Panc1 (cell line): ENCODE measurements at regions not wholly inside any gene's neighbourhood (a gene's known extent, or its start where the extent isn't known, plus 50 kb on each side); places are given as distances from the start of the nearest gene placed in this dataset.

ENCODE experiments used
- ATAC-seq: fragments of 200-7000 bp; cut with Tn5 transposase; 2 replicates; pipeline ENCODE4 v1.9.1; 2020; ENCODE audit warnings: mild to moderate bottlenecking, moderate library complexity
- BruUV-seq: library from RNA; stranded (reverse); fragments of 400-500 nt; replicated peaks from 2 replicates; lab custom pipeline; 2021; lab: Mats Ljungman, UMichigan
- CTCF ChIA-PET: fragments of 300-600 bp; sonication (Branson Sonifier 250); formaldehyde crosslinking; loops from one replicate; lab custom pipeline; 2022; ENCODE audit warnings: antibody characterized with exemption; lab: Charles Lee
- POLR2A ChIA-PET: fragments of 300-600 bp; sonication (Branson Sonifier 250); formaldehyde crosslinking; loops from one replicate; lab custom pipeline; 2022; ENCODE audit warnings: antibody characterized with exemption; lab: Charles Lee
- DNase-seq: peaks from one replicate; pipeline ENCODE4 v3.0.0-alpha.2; 2010; ENCODE audit warnings: low read depth, low spot score
- H3K27ac ChIP-seq: 2 replicates; pipeline ENCODE4 v1.5.1; 2011; ENCODE audit warnings: mild to moderate bottlenecking, low read length, inconsistent platforms
- H3K27me3 ChIP-seq: fragments of 200-500 bp; sonication (Bioruptor generic); 2 replicates; pipeline ENCODE4 v1.6.0; 2014; ENCODE audit warnings: low read length, inconsistent platforms; ENCODE audit not compliant: control insufficient read depth, insufficient read depth
- H3K36me3 ChIP-seq: fragments of 200-500 bp; sonication (Bioruptor generic); 2 replicates; pipeline ENCODE4 v1.5.1; 2014; ENCODE audit warnings: inconsistent platforms, mild to moderate bottlenecking, low read length, moderate library complexity; ENCODE audit not compliant: control insufficient read depth, insufficient read depth
- H3K4me1 ChIP-seq: 2 replicates; pipeline ENCODE4 v1.5.1; 2011; ENCODE audit warnings: inconsistent platforms, mild to moderate bottlenecking, low read length, moderate library complexity; ENCODE audit not compliant: control insufficient read depth, insufficient read depth
- H3K4me3 ChIP-seq, 2 experiments: 2 replicates each; pipeline ENCODE4 v1.5.1; 2011 to 2012; ENCODE audit warnings: low read depth in 2 of 2, low read length in 2 of 2, mild to moderate bottlenecking in 2 of 2, inconsistent platforms in 1 of 2, moderate library complexity in 1 of 2
- H3K9me3 ChIP-seq: fragments of 200-500 bp; sonication (Bioruptor generic); 2 replicates; pipeline ENCODE4 v1.5.1; 2014; ENCODE audit warnings: low read depth, mild to moderate bottlenecking, inconsistent platforms, low read length, moderate library complexity; ENCODE audit not compliant: control insufficient read depth, insufficient read depth
- POLR2AphosphoS5 ChIP-seq: IDR thresholded peaks from 2 replicates; pipeline ENCODE4 v1.6.1; 2012; ENCODE audit warnings: mild to moderate bottlenecking, low read depth, low read length, moderate library complexity
- SIN3A ChIP-seq: IDR thresholded peaks from 2 replicates; pipeline ENCODE4 v1.6.1; 2012; ENCODE audit warnings: low read depth, mild to moderate bottlenecking, low read length, moderate library complexity, borderline replicate concordance; ENCODE audit not compliant: insufficient read depth
- TCF7L2 ChIP-seq: IDR thresholded peaks from 2 replicates; pipeline ENCODE4 v1.6.1; 2011; ENCODE audit warnings: mild to moderate bottlenecking, low read depth, low read length, inconsistent platforms
- in situ Hi-C: cut with HindIII; loops from 2 replicates; pipeline ENCODE4 v1.10.0; 2016; ENCODE audit warnings: low sequenced_read_pairs, low pct_unique_long_range_greater_than_20kb
- intact Hi-C: fragments of 100-400 bp; cut with micrococcal nuclease; formaldehyde crosslinking; loops from one replicate; pipeline ENCODE4 v1.10.0; 2022; ENCODE audit not compliant: unreplicated experiment
- TF ChIP-seq, protein P1 (sequence below): fragments of 450-650 bp; IDR thresholded peaks from 2 replicates; pipeline ENCODE4 v1.5.1; 2017; ENCODE audit warnings: mild to moderate bottlenecking
- TF ChIP-seq, protein P2 (sequence below), 2 experiments: IDR thresholded peaks; 2 replicates each; pipeline ENCODE4 v1.6.1; 2011 to 2012; ENCODE audit warnings: low read depth in 2 of 2, control low read depth in 1 of 2, low read length in 1 of 2, mild to moderate bottlenecking in 1 of 2, moderate library complexity in 1 of 2; ENCODE audit not compliant: insufficient read depth in 1 of 2

- in situ Hi-C loops (no loop called here), intact Hi-C loops (no loop called here)
- Histone ChIP-seq H3K4me3 (no peak overlapping the region), H3K27ac (no peak overlapping the region), H3K27me3 (no peaks in the 10 kb centered on the region), H3K4me1 (no peaks in the 10 kb centered on the region), H3K36me3 (no peaks in the 10 kb centered on the region), H3K9me3 (no peaks in the 10 kb centered on the region)
- ChIA-PET CTCF (no interaction called here), POLR2A (no interaction called here)
- DNase-seq: no peak
- BruUV-seq: no TSS peak
- ATAC-seq: no peak
- TF ChIP-seq POLR2AphosphoS5 (no peak), SIN3A (no peak), TCF7L2 (no peak)
- TF ChIP-seq, protein P1, sequence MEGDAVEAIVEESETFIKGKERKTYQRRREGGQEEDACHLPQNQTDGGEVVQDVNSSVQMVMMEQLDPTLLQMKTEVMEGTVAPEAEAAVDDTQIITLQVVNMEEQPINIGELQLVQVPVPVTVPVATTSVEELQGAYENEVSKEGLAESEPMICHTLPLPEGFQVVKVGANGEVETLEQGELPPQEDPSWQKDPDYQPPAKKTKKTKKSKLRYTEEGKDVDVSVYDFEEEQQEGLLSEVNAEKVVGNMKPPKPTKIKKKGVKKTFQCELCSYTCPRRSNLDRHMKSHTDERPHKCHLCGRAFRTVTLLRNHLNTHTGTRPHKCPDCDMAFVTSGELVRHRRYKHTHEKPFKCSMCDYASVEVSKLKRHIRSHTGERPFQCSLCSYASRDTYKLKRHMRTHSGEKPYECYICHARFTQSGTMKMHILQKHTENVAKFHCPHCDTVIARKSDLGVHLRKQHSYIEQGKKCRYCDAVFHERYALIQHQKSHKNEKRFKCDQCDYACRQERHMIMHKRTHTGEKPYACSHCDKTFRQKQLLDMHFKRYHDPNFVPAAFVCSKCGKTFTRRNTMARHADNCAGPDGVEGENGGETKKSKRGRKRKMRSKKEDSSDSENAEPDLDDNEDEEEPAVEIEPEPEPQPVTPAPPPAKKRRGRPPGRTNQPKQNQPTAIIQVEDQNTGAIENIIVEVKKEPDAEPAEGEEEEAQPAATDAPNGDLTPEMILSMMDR: no peak
- TF ChIP-seq, protein P2, sequence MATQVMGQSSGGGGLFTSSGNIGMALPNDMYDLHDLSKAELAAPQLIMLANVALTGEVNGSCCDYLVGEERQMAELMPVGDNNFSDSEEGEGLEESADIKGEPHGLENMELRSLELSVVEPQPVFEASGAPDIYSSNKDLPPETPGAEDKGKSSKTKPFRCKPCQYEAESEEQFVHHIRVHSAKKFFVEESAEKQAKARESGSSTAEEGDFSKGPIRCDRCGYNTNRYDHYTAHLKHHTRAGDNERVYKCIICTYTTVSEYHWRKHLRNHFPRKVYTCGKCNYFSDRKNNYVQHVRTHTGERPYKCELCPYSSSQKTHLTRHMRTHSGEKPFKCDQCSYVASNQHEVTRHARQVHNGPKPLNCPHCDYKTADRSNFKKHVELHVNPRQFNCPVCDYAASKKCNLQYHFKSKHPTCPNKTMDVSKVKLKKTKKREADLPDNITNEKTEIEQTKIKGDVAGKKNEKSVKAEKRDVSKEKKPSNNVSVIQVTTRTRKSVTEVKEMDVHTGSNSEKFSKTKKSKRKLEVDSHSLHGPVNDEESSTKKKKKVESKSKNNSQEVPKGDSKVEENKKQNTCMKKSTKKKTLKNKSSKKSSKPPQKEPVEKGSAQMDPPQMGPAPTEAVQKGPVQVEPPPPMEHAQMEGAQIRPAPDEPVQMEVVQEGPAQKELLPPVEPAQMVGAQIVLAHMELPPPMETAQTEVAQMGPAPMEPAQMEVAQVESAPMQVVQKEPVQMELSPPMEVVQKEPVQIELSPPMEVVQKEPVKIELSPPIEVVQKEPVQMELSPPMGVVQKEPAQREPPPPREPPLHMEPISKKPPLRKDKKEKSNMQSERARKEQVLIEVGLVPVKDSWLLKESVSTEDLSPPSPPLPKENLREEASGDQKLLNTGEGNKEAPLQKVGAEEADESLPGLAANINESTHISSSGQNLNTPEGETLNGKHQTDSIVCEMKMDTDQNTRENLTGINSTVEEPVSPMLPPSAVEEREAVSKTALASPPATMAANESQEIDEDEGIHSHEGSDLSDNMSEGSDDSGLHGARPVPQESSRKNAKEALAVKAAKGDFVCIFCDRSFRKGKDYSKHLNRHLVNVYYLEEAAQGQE (IDR thresholded peaks at IDR 0.05; ENCODE audit: insufficient read depth in 1 of 2, low read depth in 2 of 2, low read length in 1 of 2): no peak
These were observed 205.9 kb upstream of the EPHA4 start for GRCh38 chr2:221778025-221778424.

DNA sequence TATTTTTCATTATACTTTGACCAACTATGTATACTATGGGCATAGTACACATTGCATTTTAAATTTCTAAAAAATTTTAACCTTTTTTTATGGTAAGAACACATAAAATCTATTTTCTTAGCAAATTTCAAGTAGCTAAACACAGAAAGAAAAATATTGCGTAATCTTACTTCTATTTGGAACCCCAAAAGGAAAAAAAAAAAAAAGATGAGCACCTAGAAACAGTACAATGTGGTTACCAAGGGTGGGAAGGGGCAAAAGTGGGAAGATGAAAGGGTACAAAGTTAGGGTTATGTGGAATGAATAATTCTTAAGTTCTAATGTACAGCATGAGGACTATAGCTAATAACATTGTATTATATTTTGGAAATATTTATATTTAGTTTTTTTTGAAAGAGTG, 205.0 kb upstream of the EPHA4 start:
- no peak for ATAC-seq
- no TSS peak for BruUV-seq
- intact Hi-C loops: no loop called here

More for the DNA sequence above, 205.0 kb upstream of the EPHA4 start:
- H3K9me3 ChIP-seq: no peaks in the 10 kb centered on the region
- in situ Hi-C loops: no loop called here
- TF ChIP-seq POLR2AphosphoS5 (no peak), SIN3A (no peak), TCF7L2 (no peak)
- TF ChIP-seq, protein P1: no peak
- TF ChIP-seq, protein P2 (IDR thresholded peaks at IDR 0.05; ENCODE audit: insufficient read depth in 1 of 2, low read depth in 2 of 2, low read length in 1 of 2): no peak
- ChIA-PET POLR2A (no interaction called here), CTCF (no interaction called here)
- H3K27ac ChIP-seq: no peak overlapping the region
- no peaks in the 10 kb centered on the region for H3K27me3 ChIP-seq
- H3K4me3 ChIP-seq: no peak overlapping the region
- H3K4me1 ChIP-seq: no peaks in the 10 kb centered on the region
- no peak for DNase-seq
- H3K36me3 ChIP-seq: no peaks in the 10 kb centered on the region
